Keratinocyte (primary cell): ENCODE measurements at regions not wholly inside any gene's neighbourhood (a gene's known extent, or its start where the extent isn't known, plus 50 kb on each side); places are given as distances from the start of the nearest gene placed in this dataset.

Experiments
- CTCF ChIP-seq, 3 experiments: IDR thresholded peaks in 1 of 3; conservative IDR thresholded peaks in 1 of 3; optimal IDR thresholded peaks in 1 of 3; 2 replicates in 2 of 3; 3 replicates in 1 of 3; pipeline versions ENCODE3 to v1.5.1; 2011; ENCODE audit warnings: low read length in 3 of 3, mild to moderate bottlenecking in 3 of 3, moderate library complexity in 2 of 3, control low read depth in 1 of 3, inconsistent platforms in 1 of 3; ENCODE audit not compliant: insufficient read depth in 2 of 3; ENCODE audit errors: extremely low read depth in 1 of 3
- EZH2 ChIP-seq: IDR thresholded peaks from one replicate; pipeline ENCODE4 v1.6.1; 2012; ENCODE audit warnings: inconsistent platforms, mild to moderate bottlenecking, low read length, moderate library complexity

GRCh38 chr13:93079294-93079693, 147.3 kb upstream of the GPC6 start:
- no peak for TF ChIP-seq EZH2
- no peak for TF ChIP-seq CTCF (optimal IDR thresholded peaks at IDR 0.05 in 1 of 3, IDR thresholded peaks at IDR 0.05 in 1 of 3, conservative IDR thresholded peaks at IDR 0.05 in 1 of 3; ENCODE audit: extremely low read depth in 1 of 3, insufficient read depth in 2 of 3, low read length in 3 of 3)
